Panc1 (cell line): ENCODE measurements at regions not wholly inside any gene's neighbourhood (a gene's known extent, or its start where the extent isn't known, plus 50 kb on each side); places are given as distances from the start of the nearest gene placed in this dataset.

Experiments
- ATAC-seq: fragments of 200-7000 bp; cut with Tn5 transposase; 2 replicates; pipeline ENCODE4 v1.9.1; 2020; ENCODE audit warnings: mild to moderate bottlenecking, moderate library complexity
- BruUV-seq: library from RNA; stranded (reverse); fragments of 400-500 nt; replicated peaks from 2 replicates; lab custom pipeline; 2021; lab: Mats Ljungman, UMichigan
- CTCF ChIA-PET: fragments of 300-600 bp; sonication (Branson Sonifier 250); formaldehyde crosslinking; loops from one replicate; lab custom pipeline; 2022; ENCODE audit warnings: antibody characterized with exemption; lab: Charles Lee
- POLR2A ChIA-PET: fragments of 300-600 bp; sonication (Branson Sonifier 250); formaldehyde crosslinking; loops from one replicate; lab custom pipeline; 2022; ENCODE audit warnings: antibody characterized with exemption; lab: Charles Lee
- DNase-seq: peaks from one replicate; pipeline ENCODE4 v3.0.0-alpha.2; 2010; ENCODE audit warnings: low read depth, low spot score
- H3K27ac ChIP-seq: 2 replicates; pipeline ENCODE4 v1.5.1; 2011; ENCODE audit warnings: mild to moderate bottlenecking, low read length, inconsistent platforms
- H3K27me3 ChIP-seq: fragments of 200-500 bp; sonication (Bioruptor generic); 2 replicates; pipeline ENCODE4 v1.6.0; 2014; ENCODE audit warnings: low read length, inconsistent platforms; ENCODE audit not compliant: control insufficient read depth, insufficient read depth
- H3K36me3 ChIP-seq: fragments of 200-500 bp; sonication (Bioruptor generic); 2 replicates; pipeline ENCODE4 v1.5.1; 2014; ENCODE audit warnings: inconsistent platforms, mild to moderate bottlenecking, low read length, moderate library complexity; ENCODE audit not compliant: control insufficient read depth, insufficient read depth
- H3K4me1 ChIP-seq: 2 replicates; pipeline ENCODE4 v1.5.1; 2011; ENCODE audit warnings: inconsistent platforms, mild to moderate bottlenecking, low read length, moderate library complexity; ENCODE audit not compliant: control insufficient read depth, insufficient read depth
- H3K4me3 ChIP-seq, 2 experiments: 2 replicates each; pipeline ENCODE4 v1.5.1; 2011 to 2012; ENCODE audit warnings: low read depth in 2 of 2, low read length in 2 of 2, mild to moderate bottlenecking in 2 of 2, inconsistent platforms in 1 of 2, moderate library complexity in 1 of 2
- H3K9me3 ChIP-seq: fragments of 200-500 bp; sonication (Bioruptor generic); 2 replicates; pipeline ENCODE4 v1.5.1; 2014; ENCODE audit warnings: low read depth, mild to moderate bottlenecking, inconsistent platforms, low read length, moderate library complexity; ENCODE audit not compliant: control insufficient read depth, insufficient read depth
- POLR2AphosphoS5 ChIP-seq: IDR thresholded peaks from 2 replicates; pipeline ENCODE4 v1.6.1; 2012; ENCODE audit warnings: mild to moderate bottlenecking, low read depth, low read length, moderate library complexity
- REST ChIP-seq, 2 experiments: IDR thresholded peaks; 2 replicates each; pipeline ENCODE4 v1.6.1; 2011 to 2012; ENCODE audit warnings: low read depth in 2 of 2, control low read depth in 1 of 2, low read length in 1 of 2, mild to moderate bottlenecking in 1 of 2, moderate library complexity in 1 of 2; ENCODE audit not compliant: insufficient read depth in 1 of 2
- SIN3A ChIP-seq: IDR thresholded peaks from 2 replicates; pipeline ENCODE4 v1.6.1; 2012; ENCODE audit warnings: low read depth, mild to moderate bottlenecking, low read length, moderate library complexity, borderline replicate concordance; ENCODE audit not compliant: insufficient read depth
- TCF7L2 ChIP-seq: IDR thresholded peaks from 2 replicates; pipeline ENCODE4 v1.6.1; 2011; ENCODE audit warnings: mild to moderate bottlenecking, low read depth, low read length, inconsistent platforms
- in situ Hi-C: cut with HindIII; loops from 2 replicates; pipeline ENCODE4 v1.10.0; 2016; ENCODE audit warnings: low sequenced_read_pairs, low pct_unique_long_range_greater_than_20kb
- intact Hi-C: fragments of 100-400 bp; cut with micrococcal nuclease; formaldehyde crosslinking; loops from one replicate; pipeline ENCODE4 v1.10.0; 2022; ENCODE audit not compliant: unreplicated experiment
- TF ChIP-seq, protein P1 (sequence below): fragments of 450-650 bp; IDR thresholded peaks from 2 replicates; pipeline ENCODE4 v1.5.1; 2017; ENCODE audit warnings: mild to moderate bottlenecking

GRCh38 chr9:73742412-73742811, 590.7 kb downstream of the ANXA1 start:
- ATAC-seq (no peak), DNase-seq (no peak)
- Histone ChIP-seq H3K27ac (no peak overlapping the region), H3K4me1 (no peaks in the 10 kb centered on the region), H3K9me3 (no peaks in the 10 kb centered on the region), H3K36me3 (no peaks in the 10 kb centered on the region), H3K27me3 (no peaks in the 10 kb centered on the region), H3K4me3 (no peak overlapping the region)
- no TSS peak for BruUV-seq
- ChIA-PET POLR2A (interaction anchor here (0.7 kb wide), 1 partner anchor 16 kb away, joined by 10 read pairs; no protein-coding TSS in a partner anchor), CTCF (no interaction called here)
- no peak for TF ChIP-seq POLR2AphosphoS5
- TF ChIP-seq REST (IDR thresholded peaks at IDR 0.05; ENCODE audit: insufficient read depth in 1 of 2, low read depth in 2 of 2, low read length in 1 of 2): no peak
- TF ChIP-seq SIN3A: no peak
- TF ChIP-seq, protein P1, sequence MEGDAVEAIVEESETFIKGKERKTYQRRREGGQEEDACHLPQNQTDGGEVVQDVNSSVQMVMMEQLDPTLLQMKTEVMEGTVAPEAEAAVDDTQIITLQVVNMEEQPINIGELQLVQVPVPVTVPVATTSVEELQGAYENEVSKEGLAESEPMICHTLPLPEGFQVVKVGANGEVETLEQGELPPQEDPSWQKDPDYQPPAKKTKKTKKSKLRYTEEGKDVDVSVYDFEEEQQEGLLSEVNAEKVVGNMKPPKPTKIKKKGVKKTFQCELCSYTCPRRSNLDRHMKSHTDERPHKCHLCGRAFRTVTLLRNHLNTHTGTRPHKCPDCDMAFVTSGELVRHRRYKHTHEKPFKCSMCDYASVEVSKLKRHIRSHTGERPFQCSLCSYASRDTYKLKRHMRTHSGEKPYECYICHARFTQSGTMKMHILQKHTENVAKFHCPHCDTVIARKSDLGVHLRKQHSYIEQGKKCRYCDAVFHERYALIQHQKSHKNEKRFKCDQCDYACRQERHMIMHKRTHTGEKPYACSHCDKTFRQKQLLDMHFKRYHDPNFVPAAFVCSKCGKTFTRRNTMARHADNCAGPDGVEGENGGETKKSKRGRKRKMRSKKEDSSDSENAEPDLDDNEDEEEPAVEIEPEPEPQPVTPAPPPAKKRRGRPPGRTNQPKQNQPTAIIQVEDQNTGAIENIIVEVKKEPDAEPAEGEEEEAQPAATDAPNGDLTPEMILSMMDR: no peak
- no peak for TF ChIP-seq TCF7L2
- in situ Hi-C loops (no loop called here), intact Hi-C loops (no loop called here)

GRCh38 chr9:73743826-73744225, 592.2 kb downstream of the ANXA1 start:
- no peaks in the 10 kb centered on the region for H3K9me3 ChIP-seq
- no peaks in the 10 kb centered on the region for H3K4me1 ChIP-seq
- H3K36me3 ChIP-seq: no peaks in the 10 kb centered on the region
- ChIA-PET CTCF (no interaction called here), POLR2A (no interaction called here)
- intact Hi-C loops (no loop called here), in situ Hi-C loops (no loop called here)
- H3K27ac ChIP-seq: no peak overlapping the region
- no peak for DNase-seq
- TF ChIP-seq SIN3A (no peak), REST (IDR thresholded peaks at IDR 0.05; ENCODE audit: insufficient read depth in 1 of 2, low read depth in 2 of 2, low read length in 1 of 2) (no peak), TCF7L2 (no peak), POLR2AphosphoS5 (no peak)
- TF ChIP-seq, protein P1: no peak
- no peak for ATAC-seq
- BruUV-seq: no TSS peak
- no peak overlapping the region for H3K4me3 ChIP-seq
- H3K27me3 ChIP-seq: no peaks in the 10 kb centered on the region
